ENCODE measurements at regions not wholly inside any gene's neighbourhood (a gene's known extent, or its start where the extent isn't known, plus 50 kb on each side); places are given as distances from the start of the nearest gene placed in this dataset.

DNA sequence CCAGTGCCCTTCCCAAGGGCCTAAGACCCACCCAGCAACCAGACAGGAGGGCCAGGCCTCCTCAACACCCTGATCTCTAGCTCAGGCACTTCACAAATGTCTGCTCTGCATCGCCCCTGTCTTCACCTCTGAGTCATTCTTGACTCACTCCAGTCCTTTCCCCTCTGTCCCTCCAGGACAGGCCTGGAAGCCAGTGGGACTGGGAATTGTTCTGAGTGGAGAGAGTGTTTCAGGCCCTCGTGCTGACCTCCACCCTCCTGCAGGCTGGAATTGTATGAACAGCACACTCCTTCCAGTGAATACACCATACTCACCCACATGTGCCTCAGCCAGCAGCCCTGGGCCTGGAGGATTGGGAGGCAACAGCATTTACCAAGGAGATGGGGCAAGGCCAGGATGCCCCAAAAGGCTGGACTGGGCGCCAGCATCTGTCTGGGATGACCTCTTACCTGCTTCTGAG is 304.2 kb downstream of the CYP26B1 start:
- no peak for DNase-seq (ENCODE audit: extremely low read depth, low read depth)
- no peak for TF ChIP-seq CTCF (IDR thresholded peaks at IDR 0.05; ENCODE audit: low read depth, low read length)

- no peak for DNase-seq (ENCODE audit: extremely low read depth, low read depth)
- no peak for TF ChIP-seq CTCF (IDR thresholded peaks at IDR 0.05; ENCODE audit: low read depth, low read length)
Measured at GRCh38 chr2:71842744-71843143, 304.9 kb downstream of the CYP26B1 start.

GRCh38 chr2:71839826-71840225 is 307.8 kb downstream of the CYP26B1 start:
- TF ChIP-seq CTCF (IDR thresholded peaks at IDR 0.05; ENCODE audit: low read depth, low read length) = no peak
- no peak for DNase-seq (ENCODE audit: extremely low read depth, low read depth)

GRCh38 chr2:71834796-71835195 is 312.9 kb downstream of the CYP26B1 start:
- no peak for TF ChIP-seq CTCF (IDR thresholded peaks at IDR 0.05; ENCODE audit: low read depth, low read length)
- DNase-seq (ENCODE audit: extremely low read depth, low read depth) = no peak

DNA sequence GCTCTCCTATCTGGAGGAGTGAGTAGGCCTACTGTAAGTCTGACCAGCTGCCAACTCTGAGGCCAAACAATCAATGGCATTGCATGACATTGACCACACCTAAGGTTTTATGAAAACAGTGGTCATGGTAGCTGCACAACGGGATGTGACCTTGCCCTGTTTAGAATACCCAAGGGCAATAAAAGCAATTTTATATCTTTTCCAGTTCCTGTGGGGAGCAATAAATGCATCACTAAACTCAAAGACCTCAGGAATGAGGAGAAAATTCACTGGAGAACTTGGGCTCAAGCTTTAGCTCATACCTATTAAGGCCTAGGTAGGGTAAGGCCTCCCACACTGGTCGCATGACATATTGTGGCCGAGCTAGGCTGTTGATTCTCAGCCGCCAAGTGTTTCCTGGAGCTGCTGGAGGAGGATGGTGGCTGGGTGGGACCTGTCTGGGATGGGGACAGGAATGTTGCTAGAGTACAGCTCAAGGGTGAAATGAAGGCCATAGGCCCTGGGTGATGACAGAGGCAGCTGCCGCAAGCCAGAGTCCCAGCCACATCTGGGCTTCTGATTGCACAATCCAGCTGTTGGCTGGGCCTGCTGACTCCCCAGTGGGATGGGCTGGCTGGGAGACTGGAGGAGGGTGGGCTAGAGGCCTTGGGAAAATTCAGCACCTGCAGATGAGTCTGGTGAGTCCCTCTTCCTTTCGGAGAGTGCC is 313.7 kb downstream of the CYP26B1 start:
- no peak for TF ChIP-seq CTCF (IDR thresholded peaks at IDR 0.05; ENCODE audit: low read depth, low read length)
- DNase-seq (ENCODE audit: extremely low read depth, low read depth) = no peak

- DNase-seq (ENCODE audit: extremely low read depth, low read depth) = no peak
- no peak for TF ChIP-seq CTCF (IDR thresholded peaks at IDR 0.05; ENCODE audit: low read depth, low read length)
Measured at GRCh38 chr2:71833272-71833671, 314.4 kb downstream of the CYP26B1 start.

- no peak for TF ChIP-seq CTCF (IDR thresholded peaks at IDR 0.05; ENCODE audit: low read depth, low read length)
- no peak for DNase-seq (ENCODE audit: extremely low read depth, low read depth)
Measured at GRCh38 chr2:71832844-71833243, 314.8 kb downstream of the CYP26B1 start.

Measured in AG09319 (cell line).